HepG2 (cell line): ENCODE measurements at regions not wholly inside any gene's neighbourhood (a gene's known extent, or its start where the extent isn't known, plus 50 kb on each side); places are given as distances from the start of the nearest gene placed in this dataset.

Experiments used
- FOXA1 ChIP-seq, 2 experiments: fragments of 450-650 bp in 1 of 2; sonication (generic) in 1 of 2; formaldehyde crosslinking in 1 of 2; IDR thresholded peaks; 2 replicates each; pipeline versions ENCODE4 v1.4.0 to v1.6.1; 2016 to 2020; ENCODE audit warnings: missing genetic modification reagents in 1 of 2
- FOXJ3 ChIP-seq: sonication (generic); formaldehyde crosslinking; IDR thresholded peaks from 2 replicates; pipeline ENCODE4 v1.4.0; 2020; ENCODE audit warnings: missing genetic modification reagents, mild to moderate bottlenecking, borderline replicate concordance
- HHEX ChIP-seq: IDR thresholded peaks from 2 replicates; pipeline ENCODE4 v1.6.1; 2016; ENCODE audit warnings: control low read depth
- MBD4 ChIP-seq: IDR thresholded peaks from 2 replicates; pipeline ENCODE4 v1.6.1; 2012; ENCODE audit warnings: low read length, inconsistent platforms, borderline replicate concordance
- RFX3 ChIP-seq: IDR thresholded peaks from 2 replicates; pipeline ENCODE4 v1.6.1; 2016; ENCODE audit warnings: missing biosample characterization, missing genetic modification reagents
- ZNF552 ChIP-seq: sonication (generic); formaldehyde crosslinking; IDR thresholded peaks from 2 replicates; pipeline ENCODE4 v1.9.0; 2022; ENCODE audit warnings: missing genetic modification reagents, mild to moderate bottlenecking, borderline replicate concordance
- TF ChIP-seq, protein P1 (sequence below): sonication (generic); formaldehyde crosslinking; IDR thresholded peaks from 2 replicates; pipeline ENCODE4 v1.5.1; 2020; ENCODE audit warnings: mild to moderate bottlenecking, missing genetic modification reagents, borderline replicate concordance
- TF ChIP-seq, protein P2 (sequence below): sonication (generic); formaldehyde crosslinking; IDR thresholded peaks from 2 replicates; pipeline ENCODE4 v1.8.0; 2022; ENCODE audit warnings: mild to moderate bottlenecking, missing genetic modification reagents
- TF ChIP-seq, protein P3 (sequence below): sonication (generic); formaldehyde crosslinking; IDR thresholded peaks from 2 replicates; pipeline ENCODE4 v1.4.0; 2020; ENCODE audit warnings: missing genetic modification reagents

DNA sequence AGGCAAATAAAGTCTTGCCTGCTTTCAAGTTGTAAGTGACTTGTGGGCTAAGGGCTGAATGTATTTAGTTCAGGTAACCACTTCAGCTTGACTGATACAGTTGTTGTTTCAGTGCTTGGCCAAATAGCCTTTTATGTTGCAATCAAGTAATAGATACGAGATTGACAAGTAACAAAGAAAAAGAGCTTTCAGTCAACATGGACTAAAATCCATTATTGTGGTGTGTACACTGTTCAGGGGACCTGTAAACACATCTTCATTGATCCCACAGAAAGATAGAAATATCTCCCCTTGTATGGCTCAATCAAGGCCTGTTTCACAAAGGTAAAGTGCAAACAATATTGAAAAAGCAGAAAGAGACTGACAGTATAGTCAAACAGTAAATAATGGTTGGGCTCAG, 224.8 kb upstream of the TMCO5A start (continued):
- TF ChIP-seq, protein P1, sequence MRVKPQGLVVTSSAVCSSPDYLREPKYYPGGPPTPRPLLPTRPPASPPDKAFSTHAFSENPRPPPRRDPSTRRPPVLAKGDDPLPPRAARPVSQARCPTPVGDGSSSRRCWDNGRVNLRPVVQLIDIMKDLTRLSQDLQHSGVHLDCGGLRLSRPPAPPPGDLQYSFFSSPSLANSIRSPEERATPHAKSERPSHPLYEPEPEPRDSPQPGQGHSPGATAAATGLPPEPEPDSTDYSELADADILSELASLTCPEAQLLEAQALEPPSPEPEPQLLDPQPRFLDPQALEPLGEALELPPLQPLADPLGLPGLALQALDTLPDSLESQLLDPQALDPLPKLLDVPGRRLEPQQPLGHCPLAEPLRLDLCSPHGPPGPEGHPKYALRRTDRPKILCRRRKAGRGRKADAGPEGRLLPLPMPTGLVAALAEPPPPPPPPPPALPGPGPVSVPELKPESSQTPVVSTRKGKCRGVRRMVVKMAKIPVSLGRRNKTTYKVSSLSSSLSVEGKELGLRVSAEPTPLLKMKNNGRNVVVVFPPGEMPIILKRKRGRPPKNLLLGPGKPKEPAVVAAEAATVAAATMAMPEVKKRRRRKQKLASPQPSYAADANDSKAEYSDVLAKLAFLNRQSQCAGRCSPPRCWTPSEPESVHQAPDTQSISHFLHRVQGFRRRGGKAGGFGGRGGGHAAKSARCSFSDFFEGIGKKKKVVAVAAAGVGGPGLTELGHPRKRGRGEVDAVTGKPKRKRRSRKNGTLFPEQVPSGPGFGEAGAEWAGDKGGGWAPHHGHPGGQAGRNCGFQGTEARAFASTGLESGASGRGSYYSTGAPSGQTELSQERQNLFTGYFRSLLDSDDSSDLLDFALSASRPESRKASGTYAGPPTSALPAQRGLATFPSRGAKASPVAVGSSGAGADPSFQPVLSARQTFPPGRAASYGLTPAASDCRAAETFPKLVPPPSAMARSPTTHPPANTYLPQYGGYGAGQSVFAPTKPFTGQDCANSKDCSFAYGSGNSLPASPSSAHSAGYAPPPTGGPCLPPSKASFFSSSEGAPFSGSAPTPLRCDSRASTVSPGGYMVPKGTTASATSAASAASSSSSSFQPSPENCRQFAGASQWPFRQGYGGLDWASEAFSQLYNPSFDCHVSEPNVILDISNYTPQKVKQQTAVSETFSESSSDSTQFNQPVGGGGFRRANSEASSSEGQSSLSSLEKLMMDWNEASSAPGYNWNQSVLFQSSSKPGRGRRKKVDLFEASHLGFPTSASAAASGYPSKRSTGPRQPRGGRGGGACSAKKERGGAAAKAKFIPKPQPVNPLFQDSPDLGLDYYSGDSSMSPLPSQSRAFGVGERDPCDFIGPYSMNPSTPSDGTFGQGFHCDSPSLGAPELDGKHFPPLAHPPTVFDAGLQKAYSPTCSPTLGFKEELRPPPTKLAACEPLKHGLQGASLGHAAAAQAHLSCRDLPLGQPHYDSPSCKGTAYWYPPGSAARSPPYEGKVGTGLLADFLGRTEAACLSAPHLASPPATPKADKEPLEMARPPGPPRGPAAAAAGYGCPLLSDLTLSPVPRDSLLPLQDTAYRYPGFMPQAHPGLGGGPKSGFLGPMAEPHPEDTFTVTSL (CRISPR knock-in tag), result peak; percentile 52; the same call in 1 of the 2 replicates
- TF ChIP-seq, protein P2, sequence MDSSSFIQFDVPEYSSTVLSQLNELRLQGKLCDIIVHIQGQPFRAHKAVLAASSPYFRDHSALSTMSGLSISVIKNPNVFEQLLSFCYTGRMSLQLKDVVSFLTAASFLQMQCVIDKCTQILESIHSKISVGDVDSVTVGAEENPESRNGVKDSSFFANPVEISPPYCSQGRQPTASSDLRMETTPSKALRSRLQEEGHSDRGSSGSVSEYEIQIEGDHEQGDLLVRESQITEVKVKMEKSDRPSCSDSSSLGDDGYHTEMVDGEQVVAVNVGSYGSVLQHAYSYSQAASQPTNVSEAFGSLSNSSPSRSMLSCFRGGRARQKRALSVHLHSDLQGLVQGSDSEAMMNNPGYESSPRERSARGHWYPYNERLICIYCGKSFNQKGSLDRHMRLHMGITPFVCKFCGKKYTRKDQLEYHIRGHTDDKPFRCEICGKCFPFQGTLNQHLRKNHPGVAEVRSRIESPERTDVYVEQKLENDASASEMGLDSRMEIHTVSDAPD (CRISPR knock-in tag), result no peak
- TF ChIP-seq RFX3 (CRISPR knock-in tag), result no peak
- peak; percentile 98 for TF ChIP-seq HHEX
- TF ChIP-seq, protein P3, sequence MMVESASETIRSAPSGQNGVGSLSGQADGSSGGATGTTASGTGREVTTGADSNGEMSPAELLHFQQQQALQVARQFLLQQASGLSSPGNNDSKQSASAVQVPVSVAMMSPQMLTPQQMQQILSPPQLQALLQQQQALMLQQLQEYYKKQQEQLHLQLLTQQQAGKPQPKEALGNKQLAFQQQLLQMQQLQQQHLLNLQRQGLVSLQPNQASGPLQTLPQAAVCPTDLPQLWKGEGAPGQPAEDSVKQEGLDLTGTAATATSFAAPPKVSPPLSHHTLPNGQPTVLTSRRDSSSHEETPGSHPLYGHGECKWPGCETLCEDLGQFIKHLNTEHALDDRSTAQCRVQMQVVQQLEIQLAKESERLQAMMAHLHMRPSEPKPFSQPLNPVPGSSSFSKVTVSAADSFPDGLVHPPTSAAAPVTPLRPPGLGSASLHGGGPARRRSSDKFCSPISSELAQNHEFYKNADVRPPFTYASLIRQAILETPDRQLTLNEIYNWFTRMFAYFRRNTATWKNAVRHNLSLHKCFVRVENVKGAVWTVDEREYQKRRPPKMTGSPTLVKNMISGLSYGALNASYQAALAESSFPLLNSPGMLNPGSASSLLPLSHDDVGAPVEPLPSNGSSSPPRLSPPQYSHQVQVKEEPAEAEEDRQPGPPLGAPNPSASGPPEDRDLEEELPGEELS (CRISPR knock-in tag), result peak; percentile 54
- TF ChIP-seq MBD4, result no peak
- peak; percentile 67 for TF ChIP-seq FOXJ3 (CRISPR knock-in tag)
- TF ChIP-seq ZNF552 (CRISPR knock-in tag), result no peak
- peak; percentile 63 for TF ChIP-seq FOXA1 (IDR thresholded peaks at IDR 0.05)
- no peak; the same call in 1 of the 2 replicates for TF ChIP-seq FOXA1 (CRISPR knock-in tag; IDR thresholded peaks at IDR 0.05)
- TF ChIP-seq, all 625 proteins: peak for 32
